ENCODE measurements at regions not wholly inside any gene's neighbourhood (a gene's known extent, or its start where the extent isn't known, plus 50 kb on each side); places are given as distances from the start of the nearest gene placed in this dataset.
"Not testable (repeated sequence)": the region's sequence is repeated elsewhere in the genome, so short reads cannot be mapped to it uniquely, and the experiment has no call there.

DNA sequence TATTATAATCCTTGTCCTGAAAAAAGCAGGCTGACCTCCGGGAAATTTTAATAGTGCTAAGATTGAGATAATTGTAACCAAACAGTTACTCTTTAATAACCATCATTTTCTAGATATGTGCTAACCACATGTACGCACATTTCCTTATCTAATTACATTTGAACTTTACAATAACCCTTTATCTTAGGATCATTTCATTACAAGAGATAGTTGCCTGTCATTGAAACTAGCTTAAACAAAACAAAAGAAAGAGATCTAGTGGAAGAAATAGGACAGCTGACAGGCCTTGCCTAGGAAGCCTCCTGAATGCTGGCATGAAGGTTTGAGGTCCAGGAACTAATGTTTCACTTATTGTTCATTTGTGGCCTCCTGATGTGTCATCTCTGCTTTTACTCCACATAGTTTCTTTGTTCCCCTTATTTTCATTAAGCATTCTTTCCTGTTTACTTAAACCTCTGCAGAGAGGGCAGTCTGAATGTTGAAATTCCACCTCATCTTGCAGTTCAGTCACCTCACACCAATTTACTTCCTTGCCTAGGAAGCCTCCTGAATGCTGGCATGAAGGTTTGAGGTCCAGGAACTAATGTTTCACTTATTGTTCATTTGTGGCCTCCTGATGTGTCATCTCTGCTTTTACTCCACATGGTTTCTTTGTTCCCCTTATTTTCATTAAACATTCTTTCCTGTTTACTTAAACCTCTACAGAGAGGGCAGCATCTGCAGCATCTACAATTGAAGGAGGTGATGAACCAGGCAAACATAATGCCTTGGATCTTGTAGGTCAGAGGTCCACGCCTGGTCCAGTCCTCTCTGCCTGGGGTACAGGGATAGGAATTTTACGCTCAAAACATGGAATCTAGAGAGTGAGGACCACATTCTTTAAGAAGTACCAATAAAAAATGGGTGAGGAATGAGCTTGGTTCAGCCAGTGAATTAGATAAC, 247.5 kb downstream of the SPATA31A6 start:
- DNase-seq (ENCODE audit: low read depth) = peak; percentile 8
- not testable (repeated sequence) for H3K4me3 ChIP-seq (ENCODE audit: control insufficient read depth, low read depth, low read length)

DNA sequence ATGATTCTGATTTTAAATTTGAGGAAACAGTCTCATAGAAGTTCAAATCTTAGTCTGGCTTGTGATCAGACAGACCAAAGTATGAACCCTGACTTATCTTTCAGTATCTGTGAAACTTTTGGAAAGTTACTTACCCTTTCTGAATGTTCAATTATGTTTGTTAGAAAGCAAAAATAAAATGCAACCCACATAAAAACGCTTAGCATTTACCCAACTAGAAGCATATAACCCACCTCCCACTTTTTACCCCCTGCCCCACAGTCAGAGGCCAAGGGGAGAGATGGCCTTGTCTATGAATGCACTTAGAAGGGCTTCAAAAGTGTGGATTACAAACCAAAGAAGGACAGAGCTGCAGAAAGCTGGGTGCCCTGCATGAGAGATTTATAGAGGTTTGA, 248.2 kb downstream of the SPATA31A6 start:
- H3K4me3 ChIP-seq (ENCODE audit: control insufficient read depth, low read depth, low read length) = not testable (repeated sequence)

DNA sequence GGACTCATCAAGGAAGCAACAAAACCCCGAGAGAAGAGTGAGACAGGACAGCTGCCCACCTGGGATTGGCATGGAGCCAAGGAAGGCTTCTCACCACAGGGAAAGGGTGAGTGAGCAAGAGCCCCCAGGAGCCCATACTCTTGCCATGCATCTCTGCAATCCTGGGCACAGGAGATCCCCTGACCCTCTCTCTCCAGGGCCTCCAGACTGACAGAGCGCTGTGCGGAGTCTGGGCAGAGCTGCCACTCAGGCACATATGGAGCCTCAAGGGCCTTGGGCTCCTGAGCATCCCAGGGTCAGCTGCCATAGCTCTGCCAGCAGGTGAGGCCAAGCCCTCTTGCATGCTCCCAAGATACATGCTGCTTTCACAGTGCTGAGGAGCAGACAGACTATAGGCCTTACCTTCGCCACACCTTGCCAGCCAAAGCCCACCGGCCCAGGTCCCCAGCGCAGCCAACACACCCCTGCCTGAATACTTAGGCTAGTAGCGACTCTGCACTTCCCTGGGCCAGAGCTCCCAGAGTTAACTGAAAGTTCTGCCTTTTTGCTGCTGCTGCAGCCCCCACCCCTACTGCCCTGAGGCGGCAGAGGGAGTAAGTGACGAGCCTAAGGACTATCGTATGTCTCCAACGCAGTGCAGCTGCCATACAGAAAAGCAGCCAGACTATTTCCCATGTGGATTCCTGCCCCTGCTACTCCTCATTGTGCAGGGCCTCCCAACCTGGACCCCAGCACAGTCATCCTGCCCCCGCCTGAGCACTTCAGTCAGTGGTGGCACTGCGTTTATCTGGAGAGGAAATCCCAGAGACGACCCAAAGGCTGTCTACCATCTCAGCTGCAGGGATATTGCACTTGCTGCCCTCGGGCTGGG, 251.6 kb downstream of the SPATA31A6 start:
- not testable (repeated sequence) for DNase-seq (ENCODE audit: low read depth)

More for the DNA sequence above, 248.2 kb downstream of the SPATA31A6 start:
- not testable (repeated sequence) for DNase-seq (ENCODE audit: low read depth)

DNA sequence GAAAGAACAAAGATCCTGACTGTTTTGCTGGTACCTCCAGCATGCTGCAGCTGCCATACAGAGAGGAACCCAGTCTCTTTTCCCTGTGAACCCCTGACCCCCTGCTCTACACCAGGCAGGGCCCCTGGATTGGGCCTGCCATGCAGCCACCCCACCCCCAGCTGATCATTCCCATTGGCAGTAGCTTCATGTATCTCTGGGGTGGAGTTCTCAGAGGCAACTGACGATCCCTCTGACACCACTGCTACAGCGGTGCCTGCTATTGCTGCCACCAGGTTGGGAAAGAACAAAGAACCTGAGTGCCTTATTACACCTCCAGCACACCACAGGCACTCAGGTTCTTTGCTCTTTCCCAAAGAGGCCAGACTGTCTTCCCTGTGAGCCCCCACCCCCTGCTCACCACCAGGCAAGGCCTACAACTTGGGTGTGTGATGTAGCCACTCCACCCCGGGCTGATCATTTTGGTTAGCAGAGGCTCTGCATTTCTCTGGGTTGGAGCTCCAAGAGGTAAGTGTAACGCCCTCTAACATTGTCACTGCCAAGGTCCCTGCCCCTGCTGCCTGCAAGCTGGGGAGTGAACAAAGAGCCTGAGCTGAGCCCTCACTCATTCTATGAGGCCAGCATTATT, 252.4 kb downstream of the SPATA31A6 start:
- not testable (repeated sequence) for H3K4me3 ChIP-seq (ENCODE audit: control insufficient read depth, low read depth, low read length); DNase-seq (ENCODE audit: low read depth)

More for the DNA sequence above, 251.6 kb downstream of the SPATA31A6 start:
- H3K4me3 ChIP-seq (ENCODE audit: control insufficient read depth, low read depth, low read length) = not testable (repeated sequence)

DNA sequence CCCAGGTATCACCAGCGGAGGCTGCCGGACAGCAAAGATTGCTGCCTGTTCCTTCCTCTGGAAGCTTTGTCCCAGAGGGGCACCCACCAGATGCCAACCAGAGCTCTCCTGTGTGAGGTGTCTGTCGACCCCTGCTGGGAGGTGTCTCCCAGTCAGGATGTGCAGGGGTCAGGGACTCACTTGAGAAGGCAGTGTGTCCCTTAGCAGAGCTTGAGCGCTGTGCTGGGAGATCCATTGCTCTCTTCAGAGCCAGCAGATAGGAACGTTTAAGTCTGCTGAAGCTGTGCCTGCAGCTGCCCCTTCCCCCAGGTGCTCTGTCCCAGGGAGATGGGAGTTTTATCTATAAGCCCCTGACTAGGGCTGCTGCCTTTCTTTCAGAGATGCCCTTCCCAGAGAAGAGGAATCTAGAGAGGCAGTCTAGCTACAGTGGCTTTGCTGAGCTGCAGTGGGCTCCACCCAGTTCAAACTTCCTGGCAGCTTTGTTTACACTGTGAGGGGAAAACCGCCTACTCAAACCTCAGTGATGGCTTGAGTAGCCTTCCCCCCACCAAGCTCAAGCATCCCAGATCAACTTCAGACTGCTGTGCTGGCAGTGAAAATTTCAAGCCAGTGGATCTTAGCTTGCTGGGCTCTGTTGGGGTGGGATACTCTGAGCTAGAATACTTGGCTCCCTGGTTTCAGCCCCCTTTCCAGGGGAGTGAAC, 253.7 kb downstream of the SPATA31A6 start:
- H3K4me3 ChIP-seq (ENCODE audit: control insufficient read depth, low read depth, low read length); DNase-seq (ENCODE audit: low read depth): not testable (repeated sequence)

DNA sequence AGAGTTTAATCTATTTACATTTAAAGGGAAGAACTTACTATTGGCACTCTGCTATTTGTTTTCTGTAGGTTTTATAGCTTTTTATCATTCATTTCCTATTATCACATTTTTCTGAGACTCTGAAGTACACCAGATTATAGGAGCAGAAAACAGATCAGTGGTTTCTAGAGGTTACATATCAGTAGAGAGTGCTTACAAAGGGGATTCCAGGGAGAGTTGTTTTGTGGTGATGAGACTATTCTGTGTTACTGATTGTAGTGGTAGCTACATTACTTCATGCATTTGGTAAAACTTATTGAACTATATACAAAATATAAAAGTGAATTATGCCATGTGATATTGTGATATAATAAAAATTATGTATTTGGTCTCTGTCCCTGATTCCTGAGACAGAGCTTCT, 259.2 kb downstream of the SPATA31A6 start:
- not testable (repeated sequence) for DNase-seq (ENCODE audit: low read depth); H3K4me3 ChIP-seq (ENCODE audit: control insufficient read depth, low read depth, low read length)

DNA sequence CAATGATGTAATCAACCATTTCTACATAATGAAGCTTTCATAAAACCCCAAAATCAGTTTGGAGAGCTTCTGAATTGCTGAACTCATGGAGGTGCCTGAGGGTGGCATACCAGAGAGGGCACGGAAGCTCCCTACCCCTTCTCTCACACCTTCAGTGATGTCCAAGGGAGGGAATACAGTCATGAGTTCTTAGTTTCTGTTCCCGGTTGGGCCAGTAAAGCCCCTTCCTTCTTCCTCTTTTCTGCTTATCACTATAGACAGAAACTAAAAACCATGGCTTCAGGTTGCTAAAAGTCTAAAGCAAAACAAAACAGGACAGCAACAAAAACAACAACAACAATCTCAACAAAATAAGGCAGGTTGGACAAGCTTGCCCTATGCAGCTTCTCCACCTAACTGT, 260.0 kb downstream of the SPATA31A6 start:
- H3K4me3 ChIP-seq (ENCODE audit: control insufficient read depth, low read depth, low read length); DNase-seq (ENCODE audit: low read depth): not testable (repeated sequence)

DNA sequence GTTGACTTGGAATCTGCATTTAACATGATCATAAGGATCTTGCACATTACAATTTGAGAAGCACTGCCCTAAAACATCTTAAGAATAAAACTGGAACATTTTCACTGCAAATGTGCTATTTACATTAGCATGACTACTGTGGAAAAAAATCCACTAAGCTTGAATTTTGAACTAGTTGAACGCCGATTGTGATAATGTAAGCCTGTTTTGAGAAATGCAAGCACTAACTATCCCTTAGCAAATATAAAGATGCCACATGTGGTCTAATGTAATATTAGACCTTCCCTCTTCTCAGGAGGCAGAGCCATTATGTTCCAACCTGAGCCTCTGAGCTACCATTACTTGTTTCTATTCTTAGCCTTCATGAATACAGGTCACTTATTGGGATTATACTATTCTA, 278.0 kb downstream of the SPATA31A6 start:
- H3K4me3 ChIP-seq (ENCODE audit: control insufficient read depth, low read depth, low read length); DNase-seq (ENCODE audit: low read depth): not testable (repeated sequence)

DNA sequence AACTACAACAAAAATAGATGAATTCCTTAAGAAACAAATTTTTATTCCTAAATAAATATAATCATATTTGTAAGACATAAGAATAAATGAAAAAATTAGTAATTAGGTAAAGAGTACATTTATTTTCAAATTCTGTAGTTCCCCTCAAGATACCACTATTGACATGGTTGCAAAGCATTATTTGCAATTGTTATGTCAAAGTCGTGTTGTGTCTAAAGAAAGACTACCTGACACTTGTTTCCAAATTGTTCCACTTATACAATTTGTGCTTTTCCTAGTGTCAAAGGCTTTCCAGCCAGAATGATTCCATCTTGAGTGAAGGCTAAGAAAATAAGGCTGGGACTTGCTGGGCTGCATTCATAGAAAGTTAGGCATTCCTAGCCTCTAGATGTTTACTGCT, 278.4 kb downstream of the SPATA31A6 start:
- not testable (repeated sequence) for DNase-seq (ENCODE audit: low read depth); H3K4me3 ChIP-seq (ENCODE audit: control insufficient read depth, low read depth, low read length)

DNA sequence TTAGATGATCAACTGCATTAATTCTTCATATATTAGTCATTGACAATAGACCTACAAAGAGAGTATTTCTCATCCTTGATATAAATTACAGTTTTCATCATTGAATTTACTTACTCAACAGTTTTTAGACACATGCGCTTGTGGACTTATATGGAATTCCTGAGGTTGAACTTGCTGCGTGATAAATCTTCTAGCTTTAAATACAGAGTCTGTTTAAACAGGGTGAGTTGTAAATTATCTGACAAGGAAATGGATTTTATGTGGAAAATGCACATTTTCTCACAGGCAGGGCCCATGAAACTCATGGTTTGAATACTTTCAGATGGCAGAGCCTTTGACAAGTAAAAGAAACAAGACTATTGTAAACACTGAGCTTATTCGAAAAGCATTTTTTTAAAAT, 280.5 kb downstream of the SPATA31A6 start:
- H3K4me3 ChIP-seq (ENCODE audit: control insufficient read depth, low read depth, low read length) = not testable (repeated sequence)
- DNase-seq (ENCODE audit: low read depth) = peak; percentile 8

DNA sequence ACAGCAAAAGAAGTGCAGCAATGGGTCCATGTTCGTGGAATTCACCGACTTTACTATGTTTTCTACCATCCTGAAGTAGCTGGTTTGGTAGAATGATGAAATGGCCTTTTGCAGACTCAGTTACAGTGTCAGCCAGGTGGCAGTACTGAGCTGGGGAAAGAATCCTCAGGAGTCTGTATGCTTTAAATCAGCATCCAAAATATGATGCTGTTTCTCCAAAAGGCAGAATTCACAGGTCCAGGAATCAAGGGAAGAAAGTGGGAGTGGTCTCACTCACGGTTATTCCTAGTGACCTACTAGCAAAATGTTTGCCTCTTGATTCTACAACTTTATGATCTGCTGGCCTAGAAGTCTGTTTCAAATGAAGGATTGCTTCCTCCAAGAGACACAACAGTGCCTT, 287.1 kb downstream of the SPATA31A6 start:
- TF ChIP-seq, protein P1, sequence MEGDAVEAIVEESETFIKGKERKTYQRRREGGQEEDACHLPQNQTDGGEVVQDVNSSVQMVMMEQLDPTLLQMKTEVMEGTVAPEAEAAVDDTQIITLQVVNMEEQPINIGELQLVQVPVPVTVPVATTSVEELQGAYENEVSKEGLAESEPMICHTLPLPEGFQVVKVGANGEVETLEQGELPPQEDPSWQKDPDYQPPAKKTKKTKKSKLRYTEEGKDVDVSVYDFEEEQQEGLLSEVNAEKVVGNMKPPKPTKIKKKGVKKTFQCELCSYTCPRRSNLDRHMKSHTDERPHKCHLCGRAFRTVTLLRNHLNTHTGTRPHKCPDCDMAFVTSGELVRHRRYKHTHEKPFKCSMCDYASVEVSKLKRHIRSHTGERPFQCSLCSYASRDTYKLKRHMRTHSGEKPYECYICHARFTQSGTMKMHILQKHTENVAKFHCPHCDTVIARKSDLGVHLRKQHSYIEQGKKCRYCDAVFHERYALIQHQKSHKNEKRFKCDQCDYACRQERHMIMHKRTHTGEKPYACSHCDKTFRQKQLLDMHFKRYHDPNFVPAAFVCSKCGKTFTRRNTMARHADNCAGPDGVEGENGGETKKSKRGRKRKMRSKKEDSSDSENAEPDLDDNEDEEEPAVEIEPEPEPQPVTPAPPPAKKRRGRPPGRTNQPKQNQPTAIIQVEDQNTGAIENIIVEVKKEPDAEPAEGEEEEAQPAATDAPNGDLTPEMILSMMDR (IDR thresholded peaks at IDR 0.05; ENCODE audit: control insufficient read depth, insufficient read depth, low read depth, low read length, missing control alignments) = peak; percentile 12
- not testable (repeated sequence) for DNase-seq (ENCODE audit: low read depth); H3K4me3 ChIP-seq (ENCODE audit: control insufficient read depth, low read depth, low read length)

DNA sequence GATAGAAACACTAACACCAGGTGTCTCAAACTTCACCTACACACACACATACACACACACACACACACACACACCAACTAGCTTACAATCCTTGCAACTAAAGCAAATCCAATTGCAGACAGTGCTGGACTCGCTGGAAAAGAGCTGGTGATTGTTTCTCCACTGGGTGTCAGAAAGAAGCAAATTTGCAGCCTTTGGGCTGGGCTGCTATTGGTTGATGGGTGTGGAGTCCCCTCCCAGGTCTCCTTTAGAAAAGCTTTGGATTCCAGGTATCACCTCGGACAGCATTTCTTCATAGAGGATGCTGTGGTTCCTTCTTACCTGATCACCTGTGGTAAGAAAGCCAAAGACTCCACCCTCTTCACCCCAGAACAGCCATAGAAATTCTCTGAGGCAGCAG, 307.5 kb downstream of the SPATA31A6 start:
- DNase-seq (ENCODE audit: low read depth); H3K4me3 ChIP-seq (ENCODE audit: control insufficient read depth, low read depth, low read length): not testable (repeated sequence)

DNA sequence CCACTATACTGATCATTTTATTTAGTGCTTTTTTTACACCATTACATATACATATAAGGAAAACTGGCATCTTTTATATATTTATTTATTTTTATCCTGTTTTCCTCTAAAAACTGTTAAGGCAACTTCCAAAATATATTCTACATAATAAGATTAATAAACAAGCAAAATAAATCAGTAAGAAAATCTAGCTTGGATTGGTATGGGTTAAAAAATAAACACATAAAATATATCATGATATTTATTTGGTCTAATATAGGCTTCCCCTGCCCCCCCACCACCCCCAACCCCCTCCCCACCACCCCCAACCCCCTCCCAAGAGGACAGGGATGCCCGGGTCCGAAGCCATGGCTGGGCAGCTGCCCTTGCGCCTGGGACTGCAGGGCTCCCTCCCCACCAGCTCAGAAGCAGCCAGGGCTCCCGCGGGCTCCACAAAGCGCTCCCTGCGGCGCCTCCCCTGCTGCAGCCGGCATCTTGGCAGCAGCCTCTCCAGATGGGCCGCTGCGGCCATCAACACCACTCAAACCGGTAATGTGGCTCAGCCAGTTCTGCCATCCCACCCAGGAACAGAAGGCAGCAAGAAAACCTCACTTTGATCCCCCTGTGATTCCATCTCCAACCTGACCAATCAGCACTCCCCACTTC, 319.3 kb downstream of the SPATA31A6 start:
- H3K4me3 ChIP-seq (ENCODE audit: control insufficient read depth, low read depth, low read length); DNase-seq (ENCODE audit: low read depth): not testable (repeated sequence)

DNA sequence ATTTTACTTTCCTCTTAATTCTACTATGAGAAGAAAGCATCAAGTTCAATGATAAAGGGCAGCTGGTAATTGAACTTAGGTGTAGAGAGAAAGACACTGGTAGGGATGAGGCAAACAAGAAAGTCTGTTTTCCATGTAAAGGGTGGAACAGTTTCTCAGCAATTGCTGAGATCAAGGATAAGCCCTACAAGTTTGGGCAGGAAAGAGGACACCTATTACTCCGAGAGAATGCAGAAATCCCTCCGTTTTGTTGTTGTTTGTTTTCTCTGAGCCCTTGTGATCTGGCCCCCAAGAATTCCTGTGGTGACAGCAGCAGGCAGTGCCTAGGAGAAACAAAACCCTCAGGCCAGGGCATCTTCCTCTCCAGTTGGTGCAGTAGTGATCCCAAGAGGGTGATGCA, 324.7 kb downstream of the SPATA31A6 start:
- H3K4me3 ChIP-seq (ENCODE audit: control insufficient read depth, low read depth, low read length); DNase-seq (ENCODE audit: low read depth): not testable (repeated sequence)

DNA sequence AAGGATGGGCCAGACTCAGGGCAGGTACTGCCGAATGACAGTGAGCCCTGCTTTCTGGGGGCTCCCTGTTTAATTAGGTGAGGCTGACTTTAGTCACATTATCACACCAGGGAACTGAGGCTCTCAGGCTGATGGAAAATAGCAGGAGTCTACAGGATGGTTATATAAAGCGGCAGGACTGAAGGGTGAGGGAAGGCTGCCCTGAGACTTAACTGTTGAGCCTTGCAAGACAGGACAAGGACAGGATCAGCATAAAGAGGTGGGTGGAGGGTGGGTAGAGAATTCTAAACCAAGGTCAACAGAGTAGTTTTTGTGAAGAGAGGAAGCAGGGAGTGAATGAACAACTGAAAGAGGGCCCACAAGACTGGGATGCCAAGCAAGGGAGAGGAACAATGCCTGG, 330.1 kb downstream of the SPATA31A6 start:
- not testable (repeated sequence) for DNase-seq (ENCODE audit: low read depth); H3K4me3 ChIP-seq (ENCODE audit: control insufficient read depth, low read depth, low read length)
